SHP77 (cell line): ENCODE measurements at regions not wholly inside any gene's neighbourhood (a gene's known extent, or its start where the extent isn't known, plus 50 kb on each side); places are given as distances from the start of the nearest gene placed in this dataset.
A peak's percentile ranks its signal among the peaks of the same experiment; 100 is the strongest.
"Not testable (repeated sequence)": the region's sequence is repeated elsewhere in the genome, so short reads cannot be mapped to it uniquely, and the experiment has no call there.

Experiments used
- DNase-seq, 2 experiments: peaks; one replicate each; lab custom pipeline; 2025; lab: John Stamatoyannopoulos, UW

DNA sequence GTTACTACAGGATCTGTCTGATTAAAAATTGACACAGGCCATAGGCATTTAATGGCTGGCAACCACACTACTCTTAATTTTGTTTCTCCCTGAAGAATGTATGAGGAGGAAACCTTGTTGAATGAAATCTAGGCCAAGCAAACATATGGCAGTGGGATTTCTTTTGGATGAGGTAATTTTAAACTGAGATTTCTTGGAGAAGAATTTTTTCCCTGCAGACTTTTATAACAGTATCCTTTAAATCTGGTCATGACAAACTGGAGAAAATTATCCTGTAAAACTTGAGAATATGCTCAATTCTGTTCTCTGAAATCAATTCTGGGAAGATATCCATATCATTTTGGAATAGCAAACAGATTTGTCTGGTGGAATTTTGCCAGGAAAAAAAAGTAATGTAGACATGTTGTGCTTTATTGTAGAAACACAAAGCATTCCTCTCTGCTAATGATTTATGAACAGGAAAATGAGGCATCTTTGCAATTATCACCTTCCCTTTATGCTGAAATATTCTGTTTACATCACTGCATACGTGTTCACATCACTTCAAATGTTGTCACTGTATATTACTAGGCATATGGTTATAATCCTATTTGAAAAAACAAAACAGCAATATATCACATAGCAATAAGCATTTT is 108.3 kb upstream of the ARSJ start:
- no peak for DNase-seq

DNA sequence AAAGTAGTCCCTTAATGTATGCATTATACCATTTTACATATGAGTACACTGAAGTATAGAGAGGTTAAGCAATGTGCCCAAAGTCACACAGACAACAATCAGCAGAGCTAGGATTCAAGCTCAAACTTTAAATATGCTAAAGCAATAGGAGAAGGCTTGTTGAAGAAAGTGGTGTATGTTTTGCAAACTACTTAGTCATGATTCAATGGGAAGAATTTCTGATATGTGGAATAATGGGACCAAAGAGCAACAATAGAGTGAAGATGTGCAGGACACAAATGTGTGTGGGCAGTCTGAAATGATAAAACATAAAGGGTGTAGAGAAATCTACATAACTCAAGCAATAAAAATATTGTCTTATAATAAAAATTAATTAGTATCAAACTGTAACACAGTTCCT is 109.0 kb upstream of the ARSJ start:
- DNase-seq = no peak

GRCh38 chr4:114091546-114091945 is 112.1 kb upstream of the ARSJ start:
- no peak for DNase-seq

DNA sequence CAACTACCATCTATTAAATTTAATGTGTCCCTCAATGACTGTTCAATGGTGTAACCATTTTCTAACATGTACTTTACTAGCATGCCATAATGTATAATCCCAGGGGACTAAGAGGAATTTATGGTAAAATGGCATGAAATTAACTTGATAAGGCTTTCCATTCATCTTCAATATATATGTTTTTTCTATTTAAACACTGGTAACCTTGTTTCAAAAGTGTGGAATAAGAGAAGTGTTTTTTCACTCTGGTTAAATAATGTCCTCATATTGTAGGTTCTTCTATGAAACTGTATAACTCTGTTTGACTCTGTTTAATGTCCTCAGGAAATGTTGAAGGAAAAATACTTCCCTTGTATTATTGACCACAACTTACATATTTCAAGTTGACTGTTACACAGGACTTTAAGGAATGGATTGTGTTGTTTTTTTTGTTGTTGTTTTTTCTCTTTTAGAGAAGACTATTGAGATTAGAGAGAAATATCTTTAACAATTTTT is 113.8 kb upstream of the ARSJ start:
- DNase-seq = no peak

- no peak for DNase-seq
Measured at GRCh38 chr4:114100288-114101031, 121.0 kb upstream of the ARSJ start.

GRCh38 chr4:114103908-114104307 is 124.5 kb upstream of the ARSJ start:
- no peak for DNase-seq

DNA sequence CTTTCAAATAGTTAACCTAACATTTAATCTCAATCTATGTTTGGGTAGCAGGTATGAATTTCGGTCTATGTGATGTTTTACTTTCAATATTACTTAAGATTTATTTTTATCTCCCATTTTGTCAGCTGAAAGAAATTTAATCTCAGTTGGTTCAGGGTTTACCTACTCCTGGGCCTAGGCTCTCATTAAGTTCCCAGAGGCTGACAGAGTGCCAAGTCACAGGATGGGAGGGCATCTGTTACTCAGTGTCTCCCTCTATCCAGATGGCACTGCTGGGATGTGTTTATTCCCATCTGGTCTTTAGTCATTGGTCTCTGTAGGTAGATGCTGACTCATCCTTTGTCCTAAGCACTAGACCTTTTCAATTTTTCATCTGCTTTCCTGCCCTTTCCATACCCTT is 129.4 kb upstream of the ARSJ start:
- DNase-seq = peak in 1 of 2 experiments; percentile 32

DNA sequence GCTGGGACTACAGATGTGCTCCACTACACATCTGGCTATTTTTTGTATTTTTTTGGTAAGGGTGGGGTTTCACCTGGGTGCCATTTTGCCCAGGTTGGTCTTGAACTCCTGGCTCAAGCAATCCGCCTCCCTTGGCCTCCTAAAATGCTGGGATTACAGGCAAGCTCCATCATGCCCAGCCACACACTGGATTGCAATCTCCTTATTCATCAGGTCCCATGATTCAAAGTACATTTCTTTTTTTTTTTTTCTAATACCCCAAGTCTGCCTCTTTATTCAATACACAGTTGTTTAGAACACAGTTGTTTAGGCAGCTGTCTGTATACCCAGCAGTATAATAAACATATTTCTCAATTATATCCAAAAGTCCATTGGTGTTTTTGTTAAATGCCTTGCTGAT is 130.3 kb upstream of the ARSJ start:
- no peak for DNase-seq

DNA sequence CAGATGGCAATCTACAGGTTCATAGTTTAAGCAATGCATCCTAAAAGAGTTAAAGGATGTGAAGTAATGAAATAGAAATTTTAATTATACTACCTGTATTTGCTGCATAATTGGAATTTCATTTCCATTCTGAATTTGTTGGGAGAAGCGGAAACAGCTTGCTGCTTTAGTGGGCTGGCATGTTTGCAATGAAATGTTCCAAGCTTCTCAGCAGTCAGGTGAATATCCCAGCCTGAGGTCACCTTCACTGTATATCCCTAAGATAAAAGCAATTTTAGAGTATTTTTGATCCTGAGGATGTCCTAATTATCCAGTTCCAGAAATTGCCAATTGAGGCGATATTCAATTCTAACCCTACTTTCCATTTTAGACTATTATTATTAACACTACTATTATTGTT is 136.1 kb upstream of the ARSJ start:
- DNase-seq = no peak

- DNase-seq = no peak
Measured at GRCh38 chr4:114116861-114117260, 137.4 kb upstream of the ARSJ start.

- DNase-seq = no peak
Measured at GRCh38 chr4:114121221-114121620, 141.8 kb upstream of the ARSJ start.

DNA sequence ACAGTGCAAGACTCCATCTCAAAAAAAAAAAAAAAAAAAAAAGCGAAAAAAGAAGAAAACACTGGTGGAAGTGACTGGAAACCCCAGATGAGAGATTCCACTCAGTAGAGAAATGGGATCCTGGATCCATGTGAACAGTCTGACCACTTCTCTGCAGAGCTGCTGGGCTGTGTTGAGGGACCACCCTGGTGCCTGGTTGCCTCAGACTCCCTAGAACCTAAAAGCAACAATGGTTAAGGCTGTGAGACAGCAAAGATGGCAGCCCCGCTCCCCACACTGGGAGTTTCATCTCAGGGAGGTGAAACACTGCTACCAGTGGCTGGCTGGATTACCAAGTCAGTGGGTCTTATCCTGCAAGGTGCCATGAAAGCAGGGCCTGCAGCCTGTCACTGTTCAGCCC is 152.8 kb upstream of the ARSJ start:
- DNase-seq = no peak

DNA sequence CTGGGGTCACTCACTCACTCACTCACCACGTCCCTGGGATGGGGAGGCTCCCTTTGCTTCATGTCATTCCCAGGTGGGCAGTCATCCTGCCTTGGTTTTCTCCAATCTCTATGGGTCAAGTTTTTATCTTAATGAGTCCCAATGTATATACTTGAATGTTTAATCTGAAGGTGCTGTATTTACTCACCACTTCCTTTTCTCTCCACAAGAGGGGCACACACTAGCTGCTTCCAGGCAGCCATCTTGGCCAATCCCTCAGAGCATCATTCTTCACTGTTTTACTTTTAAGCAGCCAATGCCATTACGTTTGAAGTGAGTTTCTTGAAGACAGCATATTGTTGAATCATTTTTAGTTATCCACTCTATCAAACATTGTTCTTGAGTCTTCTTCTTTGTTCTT is 153.4 kb upstream of the ARSJ start:
- no peak for DNase-seq

DNA sequence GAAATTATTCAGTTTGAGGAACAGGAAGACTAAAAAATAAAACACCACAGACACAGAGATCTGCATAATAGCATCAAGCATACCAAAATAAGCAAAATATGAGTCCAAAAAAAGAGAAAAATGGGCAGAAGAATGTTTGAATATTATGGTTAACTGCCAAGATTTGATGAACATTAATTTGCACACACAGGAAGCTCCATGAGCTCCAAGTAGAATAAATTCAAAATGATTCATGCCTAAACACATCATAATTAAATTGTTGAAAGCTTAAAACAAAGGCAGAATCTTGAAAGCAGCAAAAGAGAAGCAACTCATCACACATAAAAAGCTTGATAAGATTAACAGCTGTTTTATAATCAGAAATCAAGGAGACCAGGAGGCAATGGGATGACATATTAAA is 156.6 kb upstream of the ARSJ start:
- no peak for DNase-seq

DNA sequence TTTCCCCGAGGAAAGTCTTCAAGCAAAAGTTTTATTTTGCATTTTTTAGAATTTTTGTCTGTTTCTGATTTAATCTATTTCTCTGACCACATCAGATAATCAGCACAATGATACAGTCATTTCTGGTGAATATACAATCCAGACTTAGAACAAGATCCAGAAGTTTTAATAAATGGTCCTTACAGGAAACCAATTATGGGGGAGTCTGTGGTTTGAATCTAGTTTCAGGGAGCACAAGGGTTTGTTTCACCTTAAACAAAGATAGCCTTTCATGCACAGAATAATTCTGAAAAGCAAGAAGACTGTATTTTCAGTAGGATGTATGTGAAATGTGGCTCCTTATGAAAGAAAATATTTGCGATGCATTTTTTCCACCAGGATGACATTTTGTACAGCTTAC is 158.5 kb upstream of the ARSJ start:
- no peak for DNase-seq

GRCh38 chr4:114146947-114147618 is 167.6 kb upstream of the ARSJ start:
- no peak for DNase-seq

- DNase-seq = not testable (repeated sequence)
Measured at GRCh38 chr4:114147619-114148208, 168.3 kb upstream of the ARSJ start.

GRCh38 chr4:114148372-114149070 is 169.1 kb upstream of the ARSJ start:
- DNase-seq = not testable (repeated sequence)

- no peak for DNase-seq
Measured at GRCh38 chr4:114156371-114156770, 176.9 kb upstream of the ARSJ start.

DNA sequence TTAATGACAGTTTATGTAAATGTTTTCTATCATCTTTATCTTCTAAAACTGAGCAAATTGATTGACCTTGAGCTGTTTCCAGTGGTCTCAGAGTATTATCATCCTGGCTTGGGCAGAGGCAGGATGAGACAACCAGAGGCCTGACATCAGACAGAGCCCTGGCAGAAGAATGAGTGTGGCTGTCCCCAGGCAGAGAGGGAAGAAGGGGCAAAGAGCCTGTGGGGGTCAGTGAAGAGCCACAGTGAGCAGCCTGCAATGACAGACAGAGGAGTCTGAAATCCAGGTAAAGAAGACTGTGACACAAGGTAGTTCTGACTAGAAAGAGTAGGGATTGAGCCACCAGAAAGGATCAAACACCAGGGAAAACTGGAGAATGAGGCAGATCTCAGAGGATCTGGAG is 182.4 kb upstream of the ARSJ start:
- no peak for DNase-seq

- DNase-seq = no peak
Measured at GRCh38 chr4:114163051-114163450, 183.6 kb upstream of the ARSJ start.

DNA sequence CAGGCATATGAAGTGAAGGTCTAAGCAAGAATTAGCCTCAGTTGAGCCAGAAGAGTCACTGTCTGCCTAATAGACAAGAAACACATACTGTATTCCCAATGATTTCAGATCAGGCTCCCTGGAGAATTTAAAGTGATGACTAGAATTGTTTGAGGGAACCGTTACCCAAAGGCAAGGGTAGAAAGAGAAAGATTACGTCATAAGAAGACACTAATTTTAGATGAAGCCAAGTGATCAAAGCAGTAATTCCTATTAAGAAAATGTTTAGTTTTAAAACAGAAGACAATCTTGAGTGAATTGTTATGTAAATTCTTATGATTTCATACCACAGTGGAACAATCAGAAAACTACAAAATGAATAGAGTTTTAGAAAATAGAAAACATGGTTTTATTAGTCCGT is 194.5 kb upstream of the ARSJ start:
- no peak for DNase-seq
